Panc1 (cell line): ENCODE measurements at regions not wholly inside any gene's neighbourhood (a gene's known extent, or its start where the extent isn't known, plus 50 kb on each side); places are given as distances from the start of the nearest gene placed in this dataset.

ENCODE experiments used
- POLR2AphosphoS5 ChIP-seq: IDR thresholded peaks from 2 replicates; pipeline ENCODE4 v1.6.1; 2012; ENCODE audit warnings: mild to moderate bottlenecking, low read depth, low read length, moderate library complexity
- SIN3A ChIP-seq: IDR thresholded peaks from 2 replicates; pipeline ENCODE4 v1.6.1; 2012; ENCODE audit warnings: low read depth, mild to moderate bottlenecking, low read length, moderate library complexity, borderline replicate concordance; ENCODE audit not compliant: insufficient read depth
- TCF7L2 ChIP-seq: IDR thresholded peaks from 2 replicates; pipeline ENCODE4 v1.6.1; 2011; ENCODE audit warnings: mild to moderate bottlenecking, low read depth, low read length, inconsistent platforms
- TF ChIP-seq, protein P1 (sequence below): fragments of 450-650 bp; IDR thresholded peaks from 2 replicates; pipeline ENCODE4 v1.5.1; 2017; ENCODE audit warnings: mild to moderate bottlenecking
- TF ChIP-seq, protein P2 (sequence below), 2 experiments: IDR thresholded peaks; 2 replicates each; pipeline ENCODE4 v1.6.1; 2011 to 2012; ENCODE audit warnings: low read depth in 2 of 2, control low read depth in 1 of 2, low read length in 1 of 2, mild to moderate bottlenecking in 1 of 2, moderate library complexity in 1 of 2; ENCODE audit not compliant: insufficient read depth in 1 of 2

DNA sequence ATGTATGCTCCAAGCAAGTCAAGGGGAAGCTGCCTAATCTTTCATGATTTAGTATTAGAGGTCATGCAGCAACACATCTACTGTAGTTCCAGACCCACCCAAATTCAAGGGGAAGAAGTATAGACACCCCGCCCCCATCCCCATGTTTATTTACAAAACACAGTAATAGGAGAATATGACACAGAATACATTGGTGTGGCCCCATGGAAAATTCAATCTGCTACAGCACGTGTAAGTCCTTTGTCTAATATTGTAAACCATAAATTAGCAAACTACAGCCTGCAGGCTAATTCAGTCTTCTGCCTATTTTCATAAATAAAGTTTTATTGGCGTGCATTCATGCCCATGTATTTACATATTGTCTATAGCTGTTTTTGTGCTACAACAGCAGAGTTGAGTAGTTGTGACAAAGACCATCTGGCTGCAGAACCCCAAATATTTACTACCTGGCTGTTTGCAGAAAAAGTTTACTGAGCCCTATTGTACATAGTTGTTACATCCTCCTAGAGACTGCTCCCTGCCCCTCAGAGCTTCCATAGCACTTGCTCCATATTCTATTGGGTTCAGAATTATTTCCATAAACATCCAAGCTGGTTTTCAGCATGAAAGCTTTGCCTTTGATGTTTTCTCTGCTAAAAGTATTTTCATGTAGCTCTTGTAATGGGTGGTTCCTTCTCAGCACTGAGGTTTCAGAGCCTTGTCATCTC, 326.8 kb upstream of the CPEB2 start:
- TF ChIP-seq TCF7L2 (no peak), SIN3A (no peak), POLR2AphosphoS5 (no peak)
- TF ChIP-seq, protein P1, sequence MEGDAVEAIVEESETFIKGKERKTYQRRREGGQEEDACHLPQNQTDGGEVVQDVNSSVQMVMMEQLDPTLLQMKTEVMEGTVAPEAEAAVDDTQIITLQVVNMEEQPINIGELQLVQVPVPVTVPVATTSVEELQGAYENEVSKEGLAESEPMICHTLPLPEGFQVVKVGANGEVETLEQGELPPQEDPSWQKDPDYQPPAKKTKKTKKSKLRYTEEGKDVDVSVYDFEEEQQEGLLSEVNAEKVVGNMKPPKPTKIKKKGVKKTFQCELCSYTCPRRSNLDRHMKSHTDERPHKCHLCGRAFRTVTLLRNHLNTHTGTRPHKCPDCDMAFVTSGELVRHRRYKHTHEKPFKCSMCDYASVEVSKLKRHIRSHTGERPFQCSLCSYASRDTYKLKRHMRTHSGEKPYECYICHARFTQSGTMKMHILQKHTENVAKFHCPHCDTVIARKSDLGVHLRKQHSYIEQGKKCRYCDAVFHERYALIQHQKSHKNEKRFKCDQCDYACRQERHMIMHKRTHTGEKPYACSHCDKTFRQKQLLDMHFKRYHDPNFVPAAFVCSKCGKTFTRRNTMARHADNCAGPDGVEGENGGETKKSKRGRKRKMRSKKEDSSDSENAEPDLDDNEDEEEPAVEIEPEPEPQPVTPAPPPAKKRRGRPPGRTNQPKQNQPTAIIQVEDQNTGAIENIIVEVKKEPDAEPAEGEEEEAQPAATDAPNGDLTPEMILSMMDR = no peak
- TF ChIP-seq, protein P2, sequence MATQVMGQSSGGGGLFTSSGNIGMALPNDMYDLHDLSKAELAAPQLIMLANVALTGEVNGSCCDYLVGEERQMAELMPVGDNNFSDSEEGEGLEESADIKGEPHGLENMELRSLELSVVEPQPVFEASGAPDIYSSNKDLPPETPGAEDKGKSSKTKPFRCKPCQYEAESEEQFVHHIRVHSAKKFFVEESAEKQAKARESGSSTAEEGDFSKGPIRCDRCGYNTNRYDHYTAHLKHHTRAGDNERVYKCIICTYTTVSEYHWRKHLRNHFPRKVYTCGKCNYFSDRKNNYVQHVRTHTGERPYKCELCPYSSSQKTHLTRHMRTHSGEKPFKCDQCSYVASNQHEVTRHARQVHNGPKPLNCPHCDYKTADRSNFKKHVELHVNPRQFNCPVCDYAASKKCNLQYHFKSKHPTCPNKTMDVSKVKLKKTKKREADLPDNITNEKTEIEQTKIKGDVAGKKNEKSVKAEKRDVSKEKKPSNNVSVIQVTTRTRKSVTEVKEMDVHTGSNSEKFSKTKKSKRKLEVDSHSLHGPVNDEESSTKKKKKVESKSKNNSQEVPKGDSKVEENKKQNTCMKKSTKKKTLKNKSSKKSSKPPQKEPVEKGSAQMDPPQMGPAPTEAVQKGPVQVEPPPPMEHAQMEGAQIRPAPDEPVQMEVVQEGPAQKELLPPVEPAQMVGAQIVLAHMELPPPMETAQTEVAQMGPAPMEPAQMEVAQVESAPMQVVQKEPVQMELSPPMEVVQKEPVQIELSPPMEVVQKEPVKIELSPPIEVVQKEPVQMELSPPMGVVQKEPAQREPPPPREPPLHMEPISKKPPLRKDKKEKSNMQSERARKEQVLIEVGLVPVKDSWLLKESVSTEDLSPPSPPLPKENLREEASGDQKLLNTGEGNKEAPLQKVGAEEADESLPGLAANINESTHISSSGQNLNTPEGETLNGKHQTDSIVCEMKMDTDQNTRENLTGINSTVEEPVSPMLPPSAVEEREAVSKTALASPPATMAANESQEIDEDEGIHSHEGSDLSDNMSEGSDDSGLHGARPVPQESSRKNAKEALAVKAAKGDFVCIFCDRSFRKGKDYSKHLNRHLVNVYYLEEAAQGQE (IDR thresholded peaks at IDR 0.05; ENCODE audit: insufficient read depth in 1 of 2, low read depth in 2 of 2, low read length in 1 of 2) = no peak
